ENCODE measurements at regions not wholly inside any gene's neighbourhood (a gene's known extent, or its start where the extent isn't known, plus 50 kb on each side); places are given as distances from the start of the nearest gene placed in this dataset.

- TF ChIP-seq, protein P1, sequence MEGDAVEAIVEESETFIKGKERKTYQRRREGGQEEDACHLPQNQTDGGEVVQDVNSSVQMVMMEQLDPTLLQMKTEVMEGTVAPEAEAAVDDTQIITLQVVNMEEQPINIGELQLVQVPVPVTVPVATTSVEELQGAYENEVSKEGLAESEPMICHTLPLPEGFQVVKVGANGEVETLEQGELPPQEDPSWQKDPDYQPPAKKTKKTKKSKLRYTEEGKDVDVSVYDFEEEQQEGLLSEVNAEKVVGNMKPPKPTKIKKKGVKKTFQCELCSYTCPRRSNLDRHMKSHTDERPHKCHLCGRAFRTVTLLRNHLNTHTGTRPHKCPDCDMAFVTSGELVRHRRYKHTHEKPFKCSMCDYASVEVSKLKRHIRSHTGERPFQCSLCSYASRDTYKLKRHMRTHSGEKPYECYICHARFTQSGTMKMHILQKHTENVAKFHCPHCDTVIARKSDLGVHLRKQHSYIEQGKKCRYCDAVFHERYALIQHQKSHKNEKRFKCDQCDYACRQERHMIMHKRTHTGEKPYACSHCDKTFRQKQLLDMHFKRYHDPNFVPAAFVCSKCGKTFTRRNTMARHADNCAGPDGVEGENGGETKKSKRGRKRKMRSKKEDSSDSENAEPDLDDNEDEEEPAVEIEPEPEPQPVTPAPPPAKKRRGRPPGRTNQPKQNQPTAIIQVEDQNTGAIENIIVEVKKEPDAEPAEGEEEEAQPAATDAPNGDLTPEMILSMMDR (IDR thresholded peaks at IDR 0.05), result no peak
- no peak for TF ChIP-seq POLR2A (IDR thresholded peaks at IDR 0.05)
Measured at GRCh38 chrX:7330556-7330955, 182.6 kb upstream of the PUDP start.
